ENCODE measurements at regions not wholly inside any gene's neighbourhood (a gene's known extent, or its start where the extent isn't known, plus 50 kb on each side); places are given as distances from the start of the nearest gene placed in this dataset.

DNA sequence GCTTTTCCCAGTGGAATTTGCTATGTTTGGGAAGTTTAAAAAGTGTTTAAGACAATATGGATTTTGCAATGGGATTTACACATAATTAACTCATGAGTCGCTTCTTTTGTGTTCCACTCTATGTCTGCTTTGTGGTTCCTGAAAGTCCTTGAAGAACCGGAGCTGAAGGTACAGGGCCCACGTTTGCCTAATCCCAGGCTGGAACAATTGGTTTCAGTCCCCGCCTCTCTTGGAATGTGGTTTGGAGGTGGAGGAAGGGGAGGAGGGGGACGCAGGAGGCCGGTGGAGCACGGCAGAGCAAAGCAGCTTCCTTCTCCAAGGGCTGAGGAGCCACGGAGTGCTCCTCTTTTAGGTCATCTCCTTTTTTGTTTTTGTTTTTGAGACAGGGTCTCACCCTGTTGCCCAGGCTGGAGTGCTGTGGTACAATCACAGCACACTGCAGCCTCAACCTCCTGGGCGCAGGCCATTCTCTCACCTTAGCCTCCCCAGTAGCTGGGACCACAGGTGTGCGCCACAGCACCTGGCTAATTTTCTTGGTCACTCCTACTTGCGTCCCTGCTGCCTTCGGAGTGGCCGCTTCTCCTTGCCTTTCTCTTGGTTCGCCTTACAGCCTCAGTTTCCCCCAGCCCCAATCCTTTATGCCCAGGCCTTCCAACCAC lies 129.5 kb upstream of the ERRFI1 start:
- TF ChIP-seq POLR2A (IDR thresholded peaks at IDR 0.05; ENCODE audit: low read length) (no peak), GATA1 (IDR thresholded peaks at IDR 0.05; ENCODE audit: low read depth, low read length) (no peak)
